ENCODE measurements at regions not wholly inside any gene's neighbourhood (a gene's known extent, or its start where the extent isn't known, plus 50 kb on each side); places are given as distances from the start of the nearest gene placed in this dataset.

DNA sequence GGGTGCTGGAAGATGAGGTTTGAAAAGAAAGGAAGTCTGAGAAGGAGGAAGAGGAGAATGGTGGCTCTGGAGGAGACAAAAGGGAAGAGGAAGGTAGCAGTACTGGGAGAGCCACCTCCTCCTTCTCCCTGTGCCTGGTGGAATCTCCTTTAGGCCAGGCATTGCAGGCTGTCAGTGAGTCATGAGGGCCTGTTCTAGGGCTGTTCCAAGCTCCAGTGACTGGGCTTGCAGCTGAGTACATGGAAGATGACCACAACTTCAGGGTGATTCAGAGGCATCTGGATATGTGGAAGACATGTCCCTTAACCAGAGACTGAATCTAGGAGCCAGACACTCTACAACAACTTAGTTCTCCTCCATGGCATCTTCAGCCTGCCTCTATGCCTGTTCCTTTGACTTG lies 107.8 kb downstream of the EFNB1 start:
- no peaks in the 10 kb centered on the region for H3K4me1 Mint-ChIP-seq (ENCODE audit: low read depth)
- no peaks in the 10 kb centered on the region for H3K9me3 Mint-ChIP-seq
- no peaks in the 10 kb centered on the region for H3K27me3 Mint-ChIP-seq (ENCODE audit: low read depth)
- no peak overlapping the region for H3K27ac Mint-ChIP-seq
- no peak overlapping the region for H3K4me3 Mint-ChIP-seq
- H3K36me3 Mint-ChIP-seq (ENCODE audit: low read depth) = no peaks in the 10 kb centered on the region

GRCh38 chrX:68936126-68936525 lies 107.3 kb downstream of the EFNB1 start:
- no peaks in the 10 kb centered on the region for H3K9me3 Mint-ChIP-seq
- H3K4me3 Mint-ChIP-seq = no peak overlapping the region

GRCh38 chrX:68935362-68935761 lies 106.5 kb downstream of the EFNB1 start:
- no peak overlapping the region for H3K27ac Mint-ChIP-seq

More at GRCh38 chrX:68936126-68936525, 107.3 kb downstream of the EFNB1 start:
- H3K36me3 Mint-ChIP-seq (ENCODE audit: low read depth) = no peaks in the 10 kb centered on the region
- H3K27ac Mint-ChIP-seq = no peak overlapping the region
- no peaks in the 10 kb centered on the region for H3K4me1 Mint-ChIP-seq (ENCODE audit: low read depth)
- H3K27me3 Mint-ChIP-seq (ENCODE audit: low read depth) = no peaks in the 10 kb centered on the region

DNA sequence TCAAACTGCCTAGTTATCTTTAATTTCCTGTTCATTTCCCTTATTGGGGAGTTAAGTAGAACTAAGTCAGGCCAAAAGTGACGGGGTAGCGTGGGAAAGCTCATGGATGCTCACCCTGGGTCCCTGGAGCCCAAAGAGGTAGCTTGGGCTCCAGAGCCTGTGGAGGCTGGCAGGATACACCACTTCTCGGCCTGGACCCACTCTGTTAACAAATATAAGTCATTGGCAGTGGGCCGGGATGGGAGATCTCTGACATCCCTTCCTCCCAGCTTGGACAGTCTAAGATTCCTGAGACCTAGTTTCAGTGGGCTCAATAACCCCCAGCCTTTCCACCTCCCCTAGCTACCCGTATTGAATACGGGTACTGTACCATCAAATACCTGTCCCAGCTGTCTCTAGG lies 106.1 kb downstream of the EFNB1 start:
- Mint-ChIP-seq H3K9me3 (no peaks in the 10 kb centered on the region), H3K27ac (no peak overlapping the region), H3K27me3 (ENCODE audit: low read depth) (no peaks in the 10 kb centered on the region), H3K4me3 (no peak overlapping the region), H3K36me3 (ENCODE audit: low read depth) (no peaks in the 10 kb centered on the region), H3K4me1 (ENCODE audit: low read depth) (no peaks in the 10 kb centered on the region)

More at GRCh38 chrX:68935362-68935761, 106.5 kb downstream of the EFNB1 start:
- Mint-ChIP-seq H3K36me3 (ENCODE audit: low read depth) (no peaks in the 10 kb centered on the region), H3K9me3 (no peaks in the 10 kb centered on the region), H3K4me1 (ENCODE audit: low read depth) (no peaks in the 10 kb centered on the region), H3K27me3 (ENCODE audit: low read depth) (no peaks in the 10 kb centered on the region), H3K4me3 (no peak overlapping the region)

DNA sequence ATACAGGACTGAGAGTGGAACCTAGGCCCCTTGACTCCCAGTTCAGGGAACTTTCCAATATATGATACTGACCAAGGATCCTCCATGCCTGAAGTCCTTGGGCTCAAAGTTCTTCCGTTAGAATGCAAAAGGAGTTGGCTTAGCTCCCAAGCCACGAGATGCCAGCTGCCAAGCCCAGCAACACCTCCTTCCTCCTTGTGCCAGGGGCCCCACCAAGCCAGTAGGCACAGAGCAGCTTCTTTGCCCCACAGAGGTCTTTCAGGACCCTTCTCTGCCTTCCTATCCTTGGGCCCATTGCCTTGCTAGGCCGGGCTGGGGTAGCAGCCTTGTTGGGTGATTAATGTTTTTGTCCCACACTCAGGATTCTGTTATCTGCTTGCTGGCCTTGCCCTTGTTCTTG lies 105.6 kb downstream of the EFNB1 start:
- no peak overlapping the region for H3K27ac Mint-ChIP-seq
- H3K36me3 Mint-ChIP-seq (ENCODE audit: low read depth) = no peaks in the 10 kb centered on the region
- H3K4me3 Mint-ChIP-seq = no peak overlapping the region
- no peaks in the 10 kb centered on the region for H3K4me1 Mint-ChIP-seq (ENCODE audit: low read depth)
- no peaks in the 10 kb centered on the region for H3K9me3 Mint-ChIP-seq
- no peaks in the 10 kb centered on the region for H3K27me3 Mint-ChIP-seq (ENCODE audit: low read depth)

DNA sequence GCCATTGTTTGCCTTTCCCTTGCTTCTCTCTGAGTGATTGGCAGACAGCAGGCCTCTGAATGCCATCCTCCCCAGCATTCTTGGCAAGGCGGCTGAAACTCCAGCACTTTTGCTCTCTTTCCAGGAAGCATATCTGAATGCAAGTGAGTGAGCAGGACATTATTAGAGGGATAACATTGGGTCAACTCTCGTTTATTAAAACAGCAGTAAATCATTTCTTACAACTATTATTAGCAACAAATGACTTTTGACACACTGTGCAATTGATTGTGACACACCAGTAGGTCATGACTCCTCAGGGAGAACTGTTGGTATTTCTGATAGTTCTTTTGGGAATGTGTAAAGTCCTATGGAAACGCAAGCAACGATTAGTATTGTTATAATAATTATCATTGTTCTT lies 103.8 kb downstream of the EFNB1 start:
- no peaks in the 10 kb centered on the region for H3K4me1 Mint-ChIP-seq (ENCODE audit: low read depth)
- H3K27ac Mint-ChIP-seq = no peak overlapping the region
- H3K9me3 Mint-ChIP-seq = no peaks in the 10 kb centered on the region
- no peaks in the 10 kb centered on the region for H3K36me3 Mint-ChIP-seq (ENCODE audit: low read depth)
- H3K27me3 Mint-ChIP-seq (ENCODE audit: low read depth) = no peaks in the 10 kb centered on the region
- no peak overlapping the region for H3K4me3 Mint-ChIP-seq

- no peak overlapping the region for H3K27ac Mint-ChIP-seq
- H3K27me3 Mint-ChIP-seq (ENCODE audit: low read depth) = no peaks in the 10 kb centered on the region
- H3K36me3 Mint-ChIP-seq (ENCODE audit: low read depth) = no peaks in the 10 kb centered on the region
- no peaks in the 10 kb centered on the region for H3K9me3 Mint-ChIP-seq
- H3K4me3 Mint-ChIP-seq = no peak overlapping the region
- H3K4me1 Mint-ChIP-seq (ENCODE audit: low read depth) = no peaks in the 10 kb centered on the region
Measured at GRCh38 chrX:68931345-68931744, 102.5 kb downstream of the EFNB1 start.

- no peaks in the 10 kb centered on the region for H3K27me3 Mint-ChIP-seq (ENCODE audit: low read depth)
Measured at GRCh38 chrX:68930542-68931317, 101.9 kb downstream of the EFNB1 start.

GRCh38 chrX:68929332-68930150 lies 100.7 kb downstream of the EFNB1 start:
- H3K36me3 Mint-ChIP-seq (ENCODE audit: low read depth) = no peaks in the 10 kb centered on the region
- no peaks in the 10 kb centered on the region for H3K27me3 Mint-ChIP-seq (ENCODE audit: low read depth)
- no peak overlapping the region for H3K27ac Mint-ChIP-seq
- H3K4me1 Mint-ChIP-seq (ENCODE audit: low read depth) = no peaks in the 10 kb centered on the region
- no peak overlapping the region for H3K4me3 Mint-ChIP-seq
- no peaks in the 10 kb centered on the region for H3K9me3 Mint-ChIP-seq

More at GRCh38 chrX:68930542-68931317, 101.9 kb downstream of the EFNB1 start:
- Mint-ChIP-seq H3K4me1 (ENCODE audit: low read depth) (no peaks in the 10 kb centered on the region), H3K4me3 (no peak overlapping the region), H3K27ac (no peak overlapping the region), H3K9me3 (no peaks in the 10 kb centered on the region), H3K36me3 (ENCODE audit: low read depth) (no peaks in the 10 kb centered on the region)

- H3K27ac Mint-ChIP-seq = no peak overlapping the region
- H3K9me3 Mint-ChIP-seq = no peaks in the 10 kb centered on the region
- no peaks in the 10 kb centered on the region for H3K27me3 Mint-ChIP-seq (ENCODE audit: low read depth)
- no peaks in the 10 kb centered on the region for H3K36me3 Mint-ChIP-seq (ENCODE audit: low read depth)
- H3K4me1 Mint-ChIP-seq (ENCODE audit: low read depth) = no peaks in the 10 kb centered on the region
- H3K4me3 Mint-ChIP-seq = no peak overlapping the region
Measured at GRCh38 chrX:68928401-68928800, 99.6 kb downstream of the EFNB1 start.

DNA sequence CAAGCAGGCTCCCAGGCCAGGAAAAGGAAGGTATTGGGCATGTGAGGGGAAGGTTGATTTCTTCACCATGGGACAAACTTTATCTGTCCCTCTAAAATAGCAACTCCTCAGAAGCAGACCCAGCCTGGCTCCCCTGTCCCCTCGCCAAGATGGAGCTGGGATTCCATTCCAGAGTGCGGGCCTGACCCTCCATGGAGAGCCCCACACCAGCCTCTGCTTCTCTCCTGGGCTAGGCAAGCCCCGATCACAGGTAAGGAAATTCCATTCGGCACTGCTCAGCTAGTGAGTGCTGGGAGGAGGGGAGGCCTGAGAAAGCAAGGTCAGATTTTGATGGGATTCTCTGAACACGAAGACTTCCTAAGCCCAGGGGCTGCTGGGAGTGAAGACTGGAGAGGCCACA lies 98.4 kb downstream of the EFNB1 start:
- H3K4me3 Mint-ChIP-seq = no peak overlapping the region
- no peak overlapping the region for H3K27ac Mint-ChIP-seq
- no peaks in the 10 kb centered on the region for H3K4me1 Mint-ChIP-seq (ENCODE audit: low read depth)
- no peaks in the 10 kb centered on the region for H3K36me3 Mint-ChIP-seq (ENCODE audit: low read depth)
- H3K9me3 Mint-ChIP-seq = no peaks in the 10 kb centered on the region
- no peaks in the 10 kb centered on the region for H3K27me3 Mint-ChIP-seq (ENCODE audit: low read depth)

DNA sequence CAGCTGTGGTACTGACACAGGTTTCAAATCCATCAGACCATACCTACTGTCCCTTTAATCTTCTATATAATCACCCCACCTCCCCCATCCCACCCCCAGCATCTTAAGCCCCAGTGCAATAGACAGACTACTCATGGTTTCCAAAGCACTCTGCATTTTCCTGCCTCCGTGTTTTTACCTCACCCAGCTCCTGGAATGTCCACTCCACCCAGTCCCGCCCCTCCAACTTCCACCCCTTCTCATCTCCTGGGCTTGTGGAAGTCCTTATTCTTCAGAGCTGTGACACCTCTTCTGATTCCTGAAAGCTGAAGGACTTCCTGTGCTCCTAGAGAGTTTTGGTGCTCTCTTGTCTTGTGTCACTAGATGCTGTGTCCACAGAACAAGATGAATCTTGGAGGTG lies 94.3 kb downstream of the EFNB1 start:
- no peaks in the 10 kb centered on the region for H3K9me3 Mint-ChIP-seq
- no peak overlapping the region for H3K4me3 Mint-ChIP-seq
- no peaks in the 10 kb centered on the region for H3K27me3 Mint-ChIP-seq (ENCODE audit: low read depth)
- H3K4me1 Mint-ChIP-seq (ENCODE audit: low read depth) = peaks cover 2% of the 10 kb centered on the region
- no peak overlapping the region for H3K27ac Mint-ChIP-seq
- H3K36me3 Mint-ChIP-seq (ENCODE audit: low read depth) = no peaks in the 10 kb centered on the region

- Mint-ChIP-seq H3K4me3 (no peak overlapping the region), H3K9me3 (no peaks in the 10 kb centered on the region), H3K36me3 (ENCODE audit: low read depth) (no peaks in the 10 kb centered on the region), H3K27ac (no peak overlapping the region), H3K4me1 (ENCODE audit: low read depth) (peaks cover 2% of the 10 kb centered on the region), H3K27me3 (ENCODE audit: low read depth) (no peaks in the 10 kb centered on the region)
Measured at GRCh38 chrX:68922013-68922412, 93.2 kb downstream of the EFNB1 start.

DNA sequence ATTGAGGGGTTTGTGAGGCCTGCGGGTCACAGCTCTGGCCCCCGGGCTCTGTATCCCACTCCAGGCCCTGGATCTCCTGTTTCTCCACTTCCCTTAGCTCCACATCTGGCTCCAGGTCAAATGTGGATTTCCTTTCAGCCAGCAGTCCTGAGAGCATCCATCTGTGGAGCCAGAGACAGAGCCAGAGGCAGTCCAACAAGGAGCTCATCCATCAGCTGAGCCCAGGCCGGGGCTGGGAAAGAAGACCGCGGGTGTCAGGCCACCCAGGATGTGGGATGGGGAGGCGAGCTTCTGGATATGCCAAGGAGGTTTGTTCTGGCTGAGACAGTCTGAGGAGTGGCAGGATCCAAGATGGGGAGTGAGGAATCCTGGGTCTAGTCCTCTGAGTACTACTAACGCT lies 91.7 kb downstream of the EFNB1 start:
- no peaks in the 10 kb centered on the region for H3K9me3 Mint-ChIP-seq
- no peaks in the 10 kb centered on the region for H3K36me3 Mint-ChIP-seq (ENCODE audit: low read depth)
- H3K4me3 Mint-ChIP-seq = no peak overlapping the region
- H3K27ac Mint-ChIP-seq = no peak overlapping the region
- H3K27me3 Mint-ChIP-seq (ENCODE audit: low read depth) = no peaks in the 10 kb centered on the region
- H3K4me1 Mint-ChIP-seq (ENCODE audit: low read depth) = peaks cover 6% of the 10 kb centered on the region

GRCh38 chrX:68919707-68920106 lies 90.9 kb downstream of the EFNB1 start:
- Mint-ChIP-seq H3K27ac (no peak overlapping the region), H3K4me3 (no peak overlapping the region)

More at GRCh38 chrX:68919707-68920106, 90.9 kb downstream of the EFNB1 start:
- Mint-ChIP-seq H3K27me3 (ENCODE audit: low read depth) (no peaks in the 10 kb centered on the region), H3K36me3 (ENCODE audit: low read depth) (no peaks in the 10 kb centered on the region), H3K9me3 (no peaks in the 10 kb centered on the region), H3K4me1 (ENCODE audit: low read depth) (peaks cover 6% of the 10 kb centered on the region)
